Muscle of leg (tissue), 3 donors: ENCODE measurements at regions not wholly inside any gene's neighbourhood (a gene's known extent, or its start where the extent isn't known, plus 50 kb on each side); places are given as distances from the start of the nearest gene placed in this dataset.

Source experiments
- DNase-seq: peaks from one replicate; pipeline ENCODE4 v3.0.0; 2013
- H3K27ac ChIP-seq: one replicate; pipeline ENCODE4 v1.5.1; 2013; ENCODE audit warnings: mild to moderate bottlenecking, low read length, control low read depth
- H3K27me3 ChIP-seq: one replicate; pipeline ENCODE4 v1.6.1; 2013; ENCODE audit warnings: low read length; ENCODE audit not compliant: control insufficient read depth, insufficient read depth
- H3K36me3 ChIP-seq: one replicate; pipeline ENCODE4 v1.6.1; 2013; ENCODE audit warnings: low read length; ENCODE audit not compliant: control insufficient read depth, insufficient read depth
- H3K4me1 ChIP-seq: one replicate; pipeline ENCODE4 v1.6.1; 2013; ENCODE audit warnings: low read length; ENCODE audit not compliant: control insufficient read depth, insufficient read depth
- H3K4me3 ChIP-seq: one replicate; pipeline ENCODE4 v1.5.1; 2013; ENCODE audit warnings: low read length, control low read depth
- H3K9me3 ChIP-seq: replicated peaks from 2 replicates; pipeline ENCODE4 v1.6.1; 2013; ENCODE audit warnings: low read depth, low read length; ENCODE audit not compliant: control insufficient read depth
- WGBS: methylation state at CpG from one replicate; pipeline ENCODE4 v1.1.5; 2013; ENCODE audit warnings: missing lambda C conversion rate; ENCODE audit not compliant: insufficient coverage; 5-methylcytosine and 5-hydroxymethylcytosine counted together

GRCh38 chr7:3094701-3095445, 51.2 kb upstream of the CARD11 start:
- DNase-seq: peak; percentile 22
- no peaks in the 10 kb centered on the region for H3K9me3 ChIP-seq
- no peak overlapping the region for H3K27ac ChIP-seq
- no peaks in the 10 kb centered on the region for H3K27me3 ChIP-seq
- H3K4me3 ChIP-seq: no peak overlapping the region
- no peaks in the 10 kb centered on the region for H3K4me1 ChIP-seq
- H3K36me3 ChIP-seq: no peaks in the 10 kb centered on the region
- 82% methylated on average over 20 of the region's 23 CpGs for WGBS

GRCh38 chr7:3097734-3098133, 54.1 kb upstream of the CARD11 start:
- Histone ChIP-seq H3K27me3 (no peaks in the 10 kb centered on the region), H3K27ac (no peak overlapping the region), H3K9me3 (no peaks in the 10 kb centered on the region), H3K36me3 (no peaks in the 10 kb centered on the region), H3K4me3 (no peak overlapping the region), H3K4me1 (no peaks in the 10 kb centered on the region)
- 100% methylated on average over 1 of the region's 1 CpG for WGBS
- no peak for DNase-seq

GRCh38 chr7:3102159-3102558, 58.5 kb upstream of the CARD11 start:
- Histone ChIP-seq H3K4me1 (no peaks in the 10 kb centered on the region), H3K27me3 (peaks cover 8% of the 10 kb centered on the region), H3K9me3 (no peaks in the 10 kb centered on the region), H3K27ac (no peak overlapping the region), H3K4me3 (no peak overlapping the region), H3K36me3 (no peaks in the 10 kb centered on the region)
- WGBS: 40% methylated on average over 1 of the region's 2 CpGs
- peak; percentile 22 for DNase-seq

- no peak overlapping the region for H3K27ac ChIP-seq
- WGBS: 89% methylated on average over 9 of the region's 12 CpGs
- H3K9me3 ChIP-seq: no peaks in the 10 kb centered on the region
- DNase-seq: peak; percentile 11
- H3K4me1 ChIP-seq: no peaks in the 10 kb centered on the region
- no peaks in the 10 kb centered on the region for H3K36me3 ChIP-seq
- peaks cover 8% of the 10 kb centered on the region for H3K27me3 ChIP-seq
- H3K4me3 ChIP-seq: no peak overlapping the region
Observed at GRCh38 chr7:3103614-3104398, 60.1 kb upstream of the CARD11 start.

- H3K27me3 ChIP-seq: peaks cover 8% of the 10 kb centered on the region
- no peak for DNase-seq
- H3K4me1 ChIP-seq: no peaks in the 10 kb centered on the region
- no peaks in the 10 kb centered on the region for H3K36me3 ChIP-seq
- H3K4me3 ChIP-seq: no peak overlapping the region
- no peak overlapping the region for H3K27ac ChIP-seq
- H3K9me3 ChIP-seq: no peaks in the 10 kb centered on the region
Observed at GRCh38 chr7:3105856-3106255, 62.2 kb upstream of the CARD11 start.

GRCh38 chr7:3106361-3106826, 62.7 kb upstream of the CARD11 start:
- Histone ChIP-seq H3K36me3 (no peaks in the 10 kb centered on the region), H3K9me3 (no peaks in the 10 kb centered on the region), H3K4me3 (no peak overlapping the region), H3K27ac (no peak overlapping the region), H3K4me1 (no peaks in the 10 kb centered on the region), H3K27me3 (peaks cover 8% of the 10 kb centered on the region)
- no CpG with 5 or more reads among the region's 2 CpGs for WGBS
- DNase-seq: no peak

GRCh38 chr7:3107228-3107763, 63.6 kb upstream of the CARD11 start:
- no peak overlapping the region for H3K27ac ChIP-seq
- no peak overlapping the region for H3K4me3 ChIP-seq
- no CpG with 5 or more reads among the region's 8 CpGs for WGBS
- H3K4me1 ChIP-seq: no peaks in the 10 kb centered on the region
- no peaks in the 10 kb centered on the region for H3K9me3 ChIP-seq
- DNase-seq: no peak
- H3K36me3 ChIP-seq: no peaks in the 10 kb centered on the region
- peaks cover 8% of the 10 kb centered on the region for H3K27me3 ChIP-seq

GRCh38 chr7:3107889-3108570, 64.4 kb upstream of the CARD11 start:
- H3K4me3 ChIP-seq: no peak overlapping the region
- DNase-seq: no peak
- no peaks in the 10 kb centered on the region for H3K9me3 ChIP-seq
- H3K4me1 ChIP-seq: no peaks in the 10 kb centered on the region
- H3K27me3 ChIP-seq: peaks cover 11% of the 10 kb centered on the region
- no peak overlapping the region for H3K27ac ChIP-seq
- WGBS: 100% methylated on average over 3 of the region's 8 CpGs
- H3K36me3 ChIP-seq: no peaks in the 10 kb centered on the region

- WGBS: 44% methylated on average over 1 of the region's 9 CpGs
- Histone ChIP-seq H3K36me3 (no peaks in the 10 kb centered on the region), H3K9me3 (peaks cover 4% of the 10 kb centered on the region), H3K27ac (no peak overlapping the region), H3K27me3 (peaks cover 14% of the 10 kb centered on the region), H3K4me3 (no peak overlapping the region), H3K4me1 (no peaks in the 10 kb centered on the region)
- DNase-seq: peak; percentile 9
Observed at GRCh38 chr7:3109311-3109915, 65.7 kb upstream of the CARD11 start.
